Activated CD4-positive, alpha-beta T cell treated with anti-CD3 and anti-CD28 coated beads for 36 hours (primary cell): ENCODE measurements at regions not wholly inside any gene's neighbourhood (a gene's known extent, or its start where the extent isn't known, plus 50 kb on each side); places are given as distances from the start of the nearest gene placed in this dataset.

ENCODE experiments used
- ATAC-seq: fragments of 200-7000 bp; cut with Tn5 transposase; one replicate; pipeline ENCODE4 v1.10.0; 2021; ENCODE audit warnings: mild to moderate bottlenecking, moderate library complexity
- CTCF ChIA-PET: fragments of 350-600 bp; sonication (Branson Sonifier 250); formaldehyde crosslinking; loops from one replicate; lab custom pipeline; 2021; ENCODE audit warnings: antibody characterized with exemption; lab: Charles Lee
- POLR2A ChIA-PET: fragments of 350-600 bp; sonication (Branson Sonifier 250); formaldehyde crosslinking; loops from one replicate; lab custom pipeline; 2021; ENCODE audit warnings: antibody characterized with exemption, inconsistent platforms; lab: Charles Lee
- DNase-seq: peaks from one replicate; pipeline ENCODE4 v3.0.0-alpha.2; 2020
- H3K27ac Mint-ChIP-seq: one replicate; pipeline ENCODE4 v1.8.0; 2021; ENCODE audit warnings: mixed read lengths
- H3K27me3 Mint-ChIP-seq: one replicate; pipeline ENCODE4 v1.8.0; 2021; ENCODE audit warnings: mixed read lengths
- H3K36me3 Mint-ChIP-seq: one replicate; pipeline ENCODE4 v1.8.0; 2021; ENCODE audit warnings: low read depth, mixed read lengths
- H3K4me1 Mint-ChIP-seq: one replicate; pipeline ENCODE4 v1.8.0; 2021; ENCODE audit warnings: mixed read lengths
- H3K4me3 Mint-ChIP-seq: one replicate; pipeline ENCODE4 v1.8.0; 2021; ENCODE audit warnings: mild to moderate bottlenecking, moderate library complexity, mixed read lengths
- H3K9me3 Mint-ChIP-seq: one replicate; pipeline ENCODE4 v1.8.0; 2021; ENCODE audit warnings: low read depth, mixed read lengths
- intact Hi-C, 2 experiments: fragments of 100-400 bp; cut with DNase I in 1 of 2; cut with micrococcal nuclease in 1 of 2; formaldehyde crosslinking; loops; one replicate each; pipeline versions ENCODE4 v1.14.2 to v1.15.1; 2022 to 2024; cut with DNase I, micrococcal nuclease

- H3K36me3 Mint-ChIP-seq, result no peaks in the 10 kb centered on the region
- no peak overlapping the region for H3K27ac Mint-ChIP-seq
- ATAC-seq (no peak), DNase-seq (no peak)
- intact Hi-C loops, result no loop called here
- no peaks in the 10 kb centered on the region for H3K4me1 Mint-ChIP-seq
- ChIA-PET CTCF (no interaction called here), POLR2A (no interaction called here)
- H3K4me3 Mint-ChIP-seq, result no peak overlapping the region
- no peaks in the 10 kb centered on the region for H3K27me3 Mint-ChIP-seq
- no peaks in the 10 kb centered on the region for H3K9me3 Mint-ChIP-seq
These were observed 180.1 kb upstream of the NREP start for GRCh38 chr5:111937094-111937493.

GRCh38 chr5:111935835-111936234, 178.8 kb upstream of the NREP start:
- no peaks in the 10 kb centered on the region for H3K27me3 Mint-ChIP-seq
- intact Hi-C loops, result no loop called here
- POLR2A ChIA-PET, result no interaction called here
- no peaks in the 10 kb centered on the region for H3K36me3 Mint-ChIP-seq
- DNase-seq (no peak), ATAC-seq (no peak)
- no peak overlapping the region for H3K27ac Mint-ChIP-seq
- no peak overlapping the region for H3K4me3 Mint-ChIP-seq
- H3K4me1 Mint-ChIP-seq, result no peaks in the 10 kb centered on the region
- no peaks in the 10 kb centered on the region for H3K9me3 Mint-ChIP-seq
- CTCF ChIA-PET, result no interaction called here

GRCh38 chr5:111935009-111935408, 178.0 kb upstream of the NREP start:
- POLR2A ChIA-PET, result interaction anchor here (0.6 kb wide), 1 partner anchor 1667 kb away, joined by 3 read pairs; no protein-coding TSS in a partner anchor

GRCh38 chr5:111934511-111934910, 177.5 kb upstream of the NREP start:
- no peak overlapping the region for H3K4me3 Mint-ChIP-seq
- no peak overlapping the region for H3K27ac Mint-ChIP-seq
- ATAC-seq (no peak), DNase-seq (no peak)
- CTCF ChIA-PET, result no interaction called here
- no peaks in the 10 kb centered on the region for H3K27me3 Mint-ChIP-seq
- no peaks in the 10 kb centered on the region for H3K36me3 Mint-ChIP-seq
- no peaks in the 10 kb centered on the region for H3K9me3 Mint-ChIP-seq
- no peaks in the 10 kb centered on the region for H3K4me1 Mint-ChIP-seq
- intact Hi-C loops, result no loop called here
- POLR2A ChIA-PET, result interaction anchor here (0.6 kb wide), 1 partner anchor 1668 kb away, joined by 3 read pairs; no protein-coding TSS in a partner anchor

More at GRCh38 chr5:111935009-111935408, 178.0 kb upstream of the NREP start:
- H3K4me1 Mint-ChIP-seq, result no peaks in the 10 kb centered on the region
- H3K27ac Mint-ChIP-seq, result no peak overlapping the region
- CTCF ChIA-PET, result no interaction called here
- intact Hi-C loops, result no loop called here
- H3K36me3 Mint-ChIP-seq, result no peaks in the 10 kb centered on the region
- H3K9me3 Mint-ChIP-seq, result no peaks in the 10 kb centered on the region
- no peak overlapping the region for H3K4me3 Mint-ChIP-seq
- no peak for DNase-seq
- H3K27me3 Mint-ChIP-seq, result no peaks in the 10 kb centered on the region
- ATAC-seq, result no peak

GRCh38 chr5:111933086-111933485, 176.1 kb upstream of the NREP start:
- Mint-ChIP-seq H3K36me3 (no peaks in the 10 kb centered on the region), H3K4me1 (no peaks in the 10 kb centered on the region), H3K27me3 (no peaks in the 10 kb centered on the region), H3K9me3 (no peaks in the 10 kb centered on the region), H3K27ac (no peak overlapping the region), H3K4me3 (no peak overlapping the region)
- ATAC-seq, result no peak
- no peak for DNase-seq
- ChIA-PET CTCF (no interaction called here), POLR2A (no interaction called here)
- intact Hi-C loops, result no loop called here

GRCh38 chr5:111932628-111933027, 175.6 kb upstream of the NREP start:
- DNase-seq, result no peak
- Mint-ChIP-seq H3K36me3 (no peaks in the 10 kb centered on the region), H3K9me3 (no peaks in the 10 kb centered on the region), H3K4me3 (no peak overlapping the region), H3K27ac (no peak overlapping the region), H3K27me3 (no peaks in the 10 kb centered on the region), H3K4me1 (no peaks in the 10 kb centered on the region)
- ATAC-seq, result no peak
- intact Hi-C loops, result no loop called here
- CTCF ChIA-PET, result no interaction called here
- POLR2A ChIA-PET, result no interaction called here

GRCh38 chr5:111932199-111932598, 175.2 kb upstream of the NREP start:
- intact Hi-C loops, result no loop called here
- no peak for DNase-seq
- Mint-ChIP-seq H3K36me3 (no peaks in the 10 kb centered on the region), H3K4me3 (no peak overlapping the region), H3K4me1 (no peaks in the 10 kb centered on the region), H3K27ac (no peak overlapping the region), H3K9me3 (no peaks in the 10 kb centered on the region), H3K27me3 (no peaks in the 10 kb centered on the region)
- ChIA-PET CTCF (no interaction called here), POLR2A (no interaction called here)
- no peak for ATAC-seq

GRCh38 chr5:111931655-111932054, 174.7 kb upstream of the NREP start:
- no peaks in the 10 kb centered on the region for H3K4me1 Mint-ChIP-seq
- ChIA-PET POLR2A (no interaction called here), CTCF (no interaction called here)
- no peaks in the 10 kb centered on the region for H3K9me3 Mint-ChIP-seq
- no peak overlapping the region for H3K4me3 Mint-ChIP-seq
- H3K36me3 Mint-ChIP-seq, result no peaks in the 10 kb centered on the region
- no peaks in the 10 kb centered on the region for H3K27me3 Mint-ChIP-seq
- no peak for ATAC-seq
- intact Hi-C loops, result no loop called here
- DNase-seq, result no peak
- H3K27ac Mint-ChIP-seq, result no peak overlapping the region

GRCh38 chr5:111930905-111931461, 174.0 kb upstream of the NREP start:
- no peaks in the 10 kb centered on the region for H3K27me3 Mint-ChIP-seq
- H3K4me1 Mint-ChIP-seq, result no peaks in the 10 kb centered on the region
- H3K4me3 Mint-ChIP-seq, result no peak overlapping the region
- no peaks in the 10 kb centered on the region for H3K36me3 Mint-ChIP-seq
- H3K9me3 Mint-ChIP-seq, result no peaks in the 10 kb centered on the region
- DNase-seq (peak; percentile 9), ATAC-seq (peak; percentile 51)
- no peak overlapping the region for H3K27ac Mint-ChIP-seq
- ChIA-PET CTCF (interaction anchor here (1.1 kb wide), 1 partner anchor 120 kb away, joined by 3 read pairs; no protein-coding TSS in a partner anchor), POLR2A (no interaction called here)
- intact Hi-C loops, result no loop called here

GRCh38 chr5:111930449-111930848, 173.5 kb upstream of the NREP start:
- no peaks in the 10 kb centered on the region for H3K4me1 Mint-ChIP-seq
- H3K27me3 Mint-ChIP-seq, result no peaks in the 10 kb centered on the region
- H3K36me3 Mint-ChIP-seq, result no peaks in the 10 kb centered on the region
- ChIA-PET CTCF (interaction anchor here (1.1 kb wide), 1 partner anchor 119 kb away, joined by 3 read pairs; no protein-coding TSS in a partner anchor), POLR2A (no interaction called here)
- ATAC-seq (no peak), DNase-seq (no peak)
- H3K4me3 Mint-ChIP-seq, result no peak overlapping the region
- no peak overlapping the region for H3K27ac Mint-ChIP-seq
- intact Hi-C loops, result no loop called here
- H3K9me3 Mint-ChIP-seq, result no peaks in the 10 kb centered on the region

GRCh38 chr5:111929867-111930266, 172.9 kb upstream of the NREP start:
- intact Hi-C loops, result no loop called here
- POLR2A ChIA-PET, result no interaction called here
- CTCF ChIA-PET, result interaction anchor here (1.1 kb wide), 2 partner anchors 14 to 119 kb away, joined by 3 to 4 read pairs; no protein-coding TSS in a partner anchor
- H3K9me3 Mint-ChIP-seq, result no peaks in the 10 kb centered on the region
- ATAC-seq (no peak), DNase-seq (no peak)
- H3K27me3 Mint-ChIP-seq, result no peaks in the 10 kb centered on the region
- no peak overlapping the region for H3K4me3 Mint-ChIP-seq
- H3K36me3 Mint-ChIP-seq, result no peaks in the 10 kb centered on the region
- H3K4me1 Mint-ChIP-seq, result no peaks in the 10 kb centered on the region
- no peak overlapping the region for H3K27ac Mint-ChIP-seq

- Mint-ChIP-seq H3K27ac (no peak overlapping the region), H3K36me3 (no peaks in the 10 kb centered on the region), H3K4me3 (no peak overlapping the region), H3K9me3 (no peaks in the 10 kb centered on the region), H3K4me1 (no peaks in the 10 kb centered on the region), H3K27me3 (no peaks in the 10 kb centered on the region)
- DNase-seq (no peak), ATAC-seq (no peak)
- intact Hi-C loops, result no loop called here
- ChIA-PET POLR2A (no interaction called here), CTCF (interaction anchor here (1.1 kb wide), 1 partner anchor 14 kb away, joined by 4 read pairs; no protein-coding TSS in a partner anchor)
These were observed 172.3 kb upstream of the NREP start for GRCh38 chr5:111929261-111929660.
